NCI-H748 (cell line): ENCODE measurements at regions not wholly inside any gene's neighbourhood (a gene's known extent, or its start where the extent isn't known, plus 50 kb on each side); places are given as distances from the start of the nearest gene placed in this dataset.

ENCODE experiments used
- DNase-seq: peaks from one replicate; lab custom pipeline; 2025; ENCODE audit not compliant: unreplicated experiment; lab: John Stamatoyannopoulos, UW

GRCh38 chr7:41375582-41375981 is 327.3 kb downstream of the INHBA start:
- no peak for DNase-seq

- DNase-seq, result no peak
Measured at GRCh38 chr7:41374150-41374848, 328.6 kb downstream of the INHBA start.

GRCh38 chr7:41367967-41368882 is 334.7 kb downstream of the INHBA start:
- DNase-seq, result no peak

- DNase-seq, result no peak
Measured at GRCh38 chr7:41351091-41351490, 351.8 kb downstream of the INHBA start.

- no peak for DNase-seq
Measured at GRCh38 chr7:41346878-41347277, 356.0 kb downstream of the INHBA start.

GRCh38 chr7:41339913-41340676 is 362.8 kb downstream of the INHBA start:
- DNase-seq, result no peak

GRCh38 chr7:41336981-41337380 is 365.9 kb downstream of the INHBA start:
- DNase-seq, result no peak

GRCh38 chr7:41336455-41336952 is 366.4 kb downstream of the INHBA start:
- no peak for DNase-seq

- DNase-seq, result no peak
Measured at GRCh38 chr7:41334071-41334862, 368.6 kb downstream of the INHBA start.

GRCh38 chr7:41333511-41333910 is 369.4 kb downstream of the INHBA start:
- DNase-seq, result no peak

GRCh38 chr7:41331194-41331593 is 371.7 kb downstream of the INHBA start:
- no peak for DNase-seq

- DNase-seq, result no peak
Measured at GRCh38 chr7:41328544-41328943, 374.3 kb downstream of the INHBA start.

- no peak for DNase-seq
Measured at GRCh38 chr7:41328131-41328530, 374.8 kb downstream of the INHBA start.

GRCh38 chr7:41326616-41327015 is 376.3 kb downstream of the INHBA start:
- DNase-seq, result no peak

GRCh38 chr7:41323806-41324205 is 379.1 kb downstream of the INHBA start:
- DNase-seq, result no peak

- DNase-seq, result no peak
Measured at GRCh38 chr7:41319581-41319980, 383.3 kb downstream of the INHBA start.

- no peak for DNase-seq
Measured at GRCh38 chr7:41316410-41316809, 386.5 kb downstream of the INHBA start.

GRCh38 chr7:41315764-41316163 is 387.1 kb downstream of the INHBA start:
- DNase-seq, result no peak

- DNase-seq, result no peak
Measured at GRCh38 chr7:41313171-41313570, 389.7 kb downstream of the INHBA start.

GRCh38 chr7:41312235-41312634 is 390.7 kb downstream of the INHBA start:
- DNase-seq, result no peak

GRCh38 chr7:41311301-41311700 is 391.6 kb downstream of the INHBA start:
- DNase-seq, result no peak
